ENCODE measurements at regions not wholly inside any gene's neighbourhood (a gene's known extent, or its start where the extent isn't known, plus 50 kb on each side); places are given as distances from the start of the nearest gene placed in this dataset.
A peak's percentile ranks its signal among the peaks of the same experiment; 100 is the strongest.

- no peak for TF ChIP-seq SP1 (IDR thresholded peaks at IDR 0.05)
- peak; percentile 82 for TF ChIP-seq CTCF (IDR thresholded peaks at IDR 0.05; ENCODE audit: low read depth, low read length, missing input control)
- TF ChIP-seq JUND (IDR thresholded peaks at IDR 0.05) = no peak
- TF ChIP-seq EGR1 (IDR thresholded peaks at IDR 0.05; ENCODE audit: low read depth in 2 of 2) = no peak
- no peak for TF ChIP-seq GABPA (IDR thresholded peaks at IDR 0.05 in 1 of 2, conservative IDR thresholded peaks at IDR 0.05 in 1 of 2)
- no peak for TF ChIP-seq NR2F2 (IDR thresholded peaks at IDR 0.05)
- TF ChIP-seq RAD21 (IDR thresholded peaks at IDR 0.05) = peak; percentile 76 to 82
Observed at GRCh38 chr7:67377939-67378862, 381.6 kb downstream of the TYW1 start.
